ENCODE measurements at regions not wholly inside any gene's neighbourhood (a gene's known extent, or its start where the extent isn't known, plus 50 kb on each side); places are given as distances from the start of the nearest gene placed in this dataset.

GRCh38 chr5:90133941-90134340 is 275.6 kb downstream of the CETN3 start:
- TF ChIP-seq CTCF (IDR thresholded peaks at IDR 0.05; ENCODE audit: control extremely low read depth in 1 of 3, insufficient read depth in 1 of 3, low read depth in 1 of 3, low read length in 3 of 3) (no peak), USF2 (IDR thresholded peaks at IDR 0.05; ENCODE audit: low read length) (no peak), GABPA (IDR thresholded peaks at IDR 0.05; ENCODE audit: borderline replicate concordance, insufficient read depth, low read length) (no peak), ATF3 (IDR thresholded peaks at IDR 0.05; ENCODE audit: insufficient read depth, low read depth, low read length) (no peak), EZH2 (IDR thresholded peaks at IDR 0.05; ENCODE audit: low read depth, low read length, severe bottlenecking) (no peak), RXRA (IDR thresholded peaks at IDR 0.05; ENCODE audit: insufficient read depth, low read depth, low read length) (no peak), POLR2A (IDR thresholded peaks at IDR 0.05; ENCODE audit: control extremely low read depth in 1 of 2, low read depth in 2 of 2, low read length in 2 of 2) (no peak), RNF2 (IDR thresholded peaks at IDR 0.05; ENCODE audit: borderline replicate concordance, low read depth, low read length, missing control alignments, poor library complexity, severe bottlenecking) (no peak), EP300 (IDR thresholded peaks at IDR 0.05; ENCODE audit: borderline replicate concordance in 1 of 2, low read depth in 2 of 2, low read length in 2 of 2) (no peak), SP1 (IDR thresholded peaks at IDR 0.05; ENCODE audit: low read depth, low read length) (no peak), RAD21 (IDR thresholded peaks at IDR 0.05 in 1 of 2, conservative IDR thresholded peaks at IDR 0.05 in 1 of 2; ENCODE audit: low read depth in 2 of 2, low read length in 2 of 2) (no peak), MAFK (IDR thresholded peaks at IDR 0.05; ENCODE audit: low read depth, low read length) (no peak)
